Cardiac fibroblast (primary cell): ENCODE measurements at regions not wholly inside any gene's neighbourhood (a gene's known extent, or its start where the extent isn't known, plus 50 kb on each side); places are given as distances from the start of the nearest gene placed in this dataset.

Source experiments
- DNase-seq, 2 donors: peaks; one replicate each; pipeline versions ENCODE4 v3.0.0 to v3.0.0-alpha.2; 2010; ENCODE audit warnings: low read depth in 2 of 2
- H3K4me3 ChIP-seq, 2 donors: replicated peaks in 1 of 2; 1 replicate in 1 of 2; 2 replicates in 1 of 2; pipeline ENCODE4 v1.5.1; 2011; ENCODE audit warnings: low read depth in 2 of 2, low read length in 2 of 2, mild to moderate bottlenecking in 2 of 2, moderate library complexity in 1 of 2
- TF ChIP-seq, protein P1 (sequence below): IDR thresholded peaks from one replicate; pipeline ENCODE4 v1.5.1; 2011; ENCODE audit warnings: low read depth, mild to moderate bottlenecking, low read length, inconsistent platforms

DNA sequence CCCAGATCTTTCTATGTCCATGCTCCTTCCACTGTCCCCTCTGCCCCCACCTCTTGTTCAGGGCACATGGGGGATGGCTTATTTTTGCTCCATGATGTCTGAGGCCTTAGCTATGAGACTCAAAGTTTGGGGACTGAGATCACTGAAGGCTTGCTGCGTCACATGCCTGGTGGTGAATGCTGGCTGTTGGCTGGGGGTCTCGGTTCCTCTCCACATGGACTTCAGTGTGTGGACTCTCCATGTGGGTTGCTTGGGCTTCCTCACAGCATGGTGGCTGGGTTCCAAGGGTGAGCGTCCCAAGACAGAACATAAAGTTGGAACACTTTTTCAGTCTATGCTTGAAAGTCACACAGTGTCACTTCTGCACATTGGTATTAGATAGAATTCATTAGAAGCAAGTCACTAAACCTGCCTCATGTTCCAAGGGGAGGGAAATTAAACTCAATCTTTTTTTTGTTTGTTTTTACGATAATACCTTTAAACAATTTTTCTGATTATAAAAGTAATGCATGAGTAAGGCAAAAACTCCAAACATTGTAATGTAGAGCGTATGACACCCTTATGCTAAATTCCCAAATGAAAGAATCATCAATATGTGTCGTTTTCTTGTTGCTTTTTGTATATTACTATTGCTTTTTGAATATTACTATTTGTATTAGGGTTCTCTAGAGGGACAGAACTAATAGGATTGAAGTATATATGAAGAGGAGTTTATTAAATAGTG is 111.7 kb downstream of the MYCN start:
- TF ChIP-seq, protein P1, sequence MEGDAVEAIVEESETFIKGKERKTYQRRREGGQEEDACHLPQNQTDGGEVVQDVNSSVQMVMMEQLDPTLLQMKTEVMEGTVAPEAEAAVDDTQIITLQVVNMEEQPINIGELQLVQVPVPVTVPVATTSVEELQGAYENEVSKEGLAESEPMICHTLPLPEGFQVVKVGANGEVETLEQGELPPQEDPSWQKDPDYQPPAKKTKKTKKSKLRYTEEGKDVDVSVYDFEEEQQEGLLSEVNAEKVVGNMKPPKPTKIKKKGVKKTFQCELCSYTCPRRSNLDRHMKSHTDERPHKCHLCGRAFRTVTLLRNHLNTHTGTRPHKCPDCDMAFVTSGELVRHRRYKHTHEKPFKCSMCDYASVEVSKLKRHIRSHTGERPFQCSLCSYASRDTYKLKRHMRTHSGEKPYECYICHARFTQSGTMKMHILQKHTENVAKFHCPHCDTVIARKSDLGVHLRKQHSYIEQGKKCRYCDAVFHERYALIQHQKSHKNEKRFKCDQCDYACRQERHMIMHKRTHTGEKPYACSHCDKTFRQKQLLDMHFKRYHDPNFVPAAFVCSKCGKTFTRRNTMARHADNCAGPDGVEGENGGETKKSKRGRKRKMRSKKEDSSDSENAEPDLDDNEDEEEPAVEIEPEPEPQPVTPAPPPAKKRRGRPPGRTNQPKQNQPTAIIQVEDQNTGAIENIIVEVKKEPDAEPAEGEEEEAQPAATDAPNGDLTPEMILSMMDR = no peak
- no peak for DNase-seq
- H3K4me3 ChIP-seq = no peak overlapping the region

DNA sequence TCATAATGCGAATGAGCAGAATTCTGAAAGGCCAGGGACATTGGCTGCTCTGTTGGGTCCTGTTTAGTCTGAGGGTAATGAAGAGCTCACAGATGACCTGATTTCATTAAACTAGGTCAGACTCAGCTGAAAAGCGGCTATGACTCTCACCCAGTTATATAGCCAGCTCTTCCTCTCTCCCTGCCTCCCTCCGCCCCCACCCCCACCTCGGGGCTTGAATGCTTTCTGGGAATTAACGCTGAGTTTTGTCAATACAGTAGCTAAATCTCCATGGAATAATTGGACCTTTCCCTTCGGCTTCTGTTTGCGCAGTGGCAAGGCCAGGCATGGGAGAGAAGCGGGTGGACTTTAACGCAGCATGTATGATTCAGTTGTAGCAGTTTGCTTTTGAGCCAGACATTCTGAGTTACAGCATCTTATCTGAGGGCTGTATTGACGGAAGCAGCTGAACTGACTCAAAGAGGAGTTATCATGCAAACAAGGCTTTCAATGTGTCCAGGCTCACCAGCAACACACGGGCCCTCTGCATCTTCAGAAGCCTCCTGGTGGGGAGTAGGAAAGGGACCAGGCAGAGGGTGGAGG is 110.6 kb downstream of the MYCN start:
- TF ChIP-seq, protein P1 = no peak
- no peak overlapping the region for H3K4me3 ChIP-seq
- DNase-seq = no peak

DNA sequence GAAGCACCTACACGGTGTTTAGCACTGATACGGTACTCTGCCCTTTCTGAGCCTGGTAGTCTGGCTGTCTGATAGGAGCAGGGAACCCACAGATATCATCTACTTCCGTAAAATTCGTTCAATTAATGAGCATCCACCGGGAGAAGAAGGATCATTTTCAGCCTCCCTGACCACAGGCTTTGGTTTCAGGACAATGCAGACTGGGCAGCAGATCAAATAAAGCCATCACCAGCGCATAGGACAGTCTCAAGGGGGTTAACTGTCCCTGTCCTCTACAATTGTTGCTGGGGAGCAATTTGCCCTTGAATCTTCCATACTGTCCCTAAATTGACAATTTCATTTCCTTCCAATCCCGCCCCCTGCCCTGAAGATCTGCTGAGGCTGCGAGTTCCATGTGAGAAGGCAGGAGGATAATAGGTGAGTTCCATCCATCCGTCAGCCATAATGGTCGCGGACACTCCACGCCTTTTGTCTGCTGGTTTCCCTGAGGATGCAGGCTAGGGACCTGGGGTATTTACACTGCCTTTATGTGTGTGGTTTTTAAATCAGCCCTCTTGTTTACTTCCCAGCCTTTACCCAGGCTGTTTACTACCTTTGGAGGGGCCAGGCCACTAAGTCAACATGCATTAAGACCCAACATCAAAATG is 110.0 kb downstream of the MYCN start:
- no peak for DNase-seq
- no peak overlapping the region for H3K4me3 ChIP-seq
- TF ChIP-seq, protein P1 = no peak

DNA sequence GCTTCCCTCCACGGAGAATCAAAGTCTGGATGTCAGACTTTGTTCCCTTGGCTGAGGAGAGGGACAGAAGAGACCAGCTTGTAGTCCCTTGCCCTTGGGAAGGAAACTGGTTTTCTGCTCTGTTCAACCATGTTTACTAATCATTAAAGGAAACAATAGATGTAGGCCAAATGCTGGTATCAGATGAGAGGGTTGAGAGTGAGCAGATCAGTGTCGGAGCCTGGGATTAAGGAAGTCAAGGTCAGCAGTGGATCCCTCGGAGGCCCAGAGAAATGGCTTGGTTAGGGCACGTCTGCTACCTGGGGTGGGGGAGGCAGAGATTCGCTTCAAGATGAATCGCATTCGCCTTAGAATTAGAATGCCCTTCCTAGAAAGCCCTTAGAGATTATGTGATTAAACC is 109.1 kb downstream of the MYCN start:
- TF ChIP-seq, protein P1 = no peak

DNA sequence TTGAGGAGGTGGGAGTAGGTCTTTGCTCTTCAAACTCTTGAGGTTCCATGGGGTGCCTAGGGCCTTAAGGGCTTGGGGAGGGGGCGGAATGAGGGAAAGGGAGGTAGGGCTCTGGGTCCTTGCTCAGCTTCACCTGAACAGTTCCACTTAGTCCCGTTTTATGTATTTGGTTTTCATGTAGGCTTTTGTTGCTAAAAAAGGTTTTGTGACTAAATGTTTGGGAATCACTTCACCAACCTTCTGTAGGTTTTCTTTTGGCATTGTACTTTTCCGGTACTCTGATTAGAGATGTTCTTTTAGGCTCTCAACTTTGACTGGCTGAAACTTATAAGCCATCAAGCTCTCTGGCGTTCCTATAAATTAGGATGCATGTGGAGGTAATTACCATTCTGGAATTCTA is 108.1 kb downstream of the MYCN start:
- TF ChIP-seq, protein P1 = no peak
- H3K4me3 ChIP-seq = no peak overlapping the region
- no peak for DNase-seq

More for the DNA sequence above, 109.1 kb downstream of the MYCN start:
- no peak for DNase-seq
- H3K4me3 ChIP-seq = no peak overlapping the region

DNA sequence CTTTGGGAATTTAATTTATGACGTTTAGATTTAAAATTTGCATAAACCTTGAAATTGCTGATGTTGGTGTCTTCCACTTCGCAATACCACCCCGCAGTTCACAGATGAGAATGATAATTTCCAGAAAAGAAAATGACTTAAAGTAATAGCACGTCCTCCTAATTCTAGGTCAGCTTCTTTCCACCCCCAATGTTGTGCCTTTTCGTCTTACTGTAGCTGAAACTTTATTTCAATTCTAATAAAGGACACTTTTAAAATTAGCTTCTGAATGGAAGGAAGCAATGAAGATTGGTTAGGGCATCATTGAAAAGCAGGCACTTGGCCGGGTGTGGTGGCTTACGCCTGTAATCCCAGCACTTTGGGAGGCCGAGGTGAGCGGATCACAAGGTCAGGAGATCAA is 107.4 kb downstream of the MYCN start:
- H3K4me3 ChIP-seq = no peak overlapping the region
- TF ChIP-seq, protein P1 = no peak
- DNase-seq = no peak
